Lower lobe of right lung (tissue), 2 donors: ENCODE measurements at regions not wholly inside any gene's neighbourhood (a gene's known extent, or its start where the extent isn't known, plus 50 kb on each side); places are given as distances from the start of the nearest gene placed in this dataset.

Experiments used
- ATAC-seq, 2 donors: fragments of 200-7000 bp; cut with Tn5 transposase; one replicate each; pipeline ENCODE4 v1.9.1; 2020 to 2022; ENCODE audit warnings: mild to moderate bottlenecking in 2 of 2, moderate library complexity in 2 of 2
- DNase-seq: peaks from one replicate; pipeline ENCODE4 v3.0.0-alpha.2; 2020
- H3K27ac ChIP-seq: fragments of 200-600 bp; one replicate; pipeline ENCODE4 v1.8.0; 2022
- H3K27me3 ChIP-seq: fragments of 200-600 bp; one replicate; pipeline ENCODE4 v1.8.0; 2022; ENCODE audit warnings: low read depth
- H3K36me3 ChIP-seq: fragments of 200-600 bp; one replicate; pipeline ENCODE4 v1.8.0; 2022; ENCODE audit warnings: mild to moderate bottlenecking
- H3K4me1 ChIP-seq: fragments of 200-600 bp; one replicate; pipeline ENCODE4 v1.8.0; 2022
- H3K4me3 ChIP-seq: fragments of 200-600 bp; one replicate; pipeline ENCODE4 v1.8.0; 2022; ENCODE audit warnings: mild to moderate bottlenecking
- H3K9me3 ChIP-seq: fragments of 200-600 bp; one replicate; pipeline ENCODE4 v1.8.0; 2022
- intact Hi-C: fragments of 100-400 bp; cut with DNase I; formaldehyde crosslinking; loops from one replicate; pipeline ENCODE4 v1.11.0; 2022
- TF ChIP-seq, protein P1 (sequence below): fragments of 200-600 bp; IDR thresholded peaks from one replicate; pipeline ENCODE4 v1.8.0; 2022; ENCODE audit warnings: antibody characterized with exemption, mild to moderate bottlenecking
- donor health status: DM: no; HTN: yes; CAD: no; lungs with severe emphysema.

DNA sequence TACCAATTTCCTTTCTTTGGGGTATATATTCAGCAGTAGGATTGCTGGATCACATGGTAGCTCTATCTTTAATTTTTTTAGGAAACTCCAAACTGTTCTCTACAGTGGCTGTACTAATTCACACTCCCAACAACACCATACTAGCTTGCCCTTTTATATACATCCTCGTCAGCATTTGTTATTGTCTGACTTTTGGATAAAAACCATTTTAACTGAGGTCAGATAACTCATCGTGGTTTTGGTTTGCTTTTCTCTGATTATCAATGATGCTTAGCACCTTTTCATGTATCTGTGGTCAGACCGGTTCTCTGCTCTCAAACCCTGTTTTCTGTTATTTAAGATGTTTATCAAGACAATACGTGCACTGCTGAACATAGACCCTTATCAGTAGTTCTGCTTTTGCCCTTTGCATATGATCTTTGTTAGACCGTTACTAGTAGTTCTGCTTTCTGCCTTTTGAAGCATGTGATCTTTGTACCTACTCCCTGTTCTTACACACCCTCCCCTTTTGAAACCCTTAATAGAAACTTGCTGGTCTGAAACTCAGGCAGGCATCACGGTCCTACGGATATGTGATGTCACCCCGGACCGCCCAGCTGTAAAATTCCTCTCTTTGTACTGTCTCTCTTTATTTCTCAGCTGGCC, 474.3 kb downstream of the RSL24D1 start:
- Histone ChIP-seq H3K36me3 (no peaks in the 10 kb centered on the region), H3K9me3 (peaks cover 3% of the 10 kb centered on the region), H3K27ac (no peak overlapping the region), H3K4me3 (no peak overlapping the region), H3K27me3 (no peaks in the 10 kb centered on the region), H3K4me1 (no peaks in the 10 kb centered on the region)
- TF ChIP-seq, protein P1, sequence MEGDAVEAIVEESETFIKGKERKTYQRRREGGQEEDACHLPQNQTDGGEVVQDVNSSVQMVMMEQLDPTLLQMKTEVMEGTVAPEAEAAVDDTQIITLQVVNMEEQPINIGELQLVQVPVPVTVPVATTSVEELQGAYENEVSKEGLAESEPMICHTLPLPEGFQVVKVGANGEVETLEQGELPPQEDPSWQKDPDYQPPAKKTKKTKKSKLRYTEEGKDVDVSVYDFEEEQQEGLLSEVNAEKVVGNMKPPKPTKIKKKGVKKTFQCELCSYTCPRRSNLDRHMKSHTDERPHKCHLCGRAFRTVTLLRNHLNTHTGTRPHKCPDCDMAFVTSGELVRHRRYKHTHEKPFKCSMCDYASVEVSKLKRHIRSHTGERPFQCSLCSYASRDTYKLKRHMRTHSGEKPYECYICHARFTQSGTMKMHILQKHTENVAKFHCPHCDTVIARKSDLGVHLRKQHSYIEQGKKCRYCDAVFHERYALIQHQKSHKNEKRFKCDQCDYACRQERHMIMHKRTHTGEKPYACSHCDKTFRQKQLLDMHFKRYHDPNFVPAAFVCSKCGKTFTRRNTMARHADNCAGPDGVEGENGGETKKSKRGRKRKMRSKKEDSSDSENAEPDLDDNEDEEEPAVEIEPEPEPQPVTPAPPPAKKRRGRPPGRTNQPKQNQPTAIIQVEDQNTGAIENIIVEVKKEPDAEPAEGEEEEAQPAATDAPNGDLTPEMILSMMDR: no peak
- ATAC-seq (no peak), DNase-seq (no peak)
- intact Hi-C loops: no loop called here

DNA sequence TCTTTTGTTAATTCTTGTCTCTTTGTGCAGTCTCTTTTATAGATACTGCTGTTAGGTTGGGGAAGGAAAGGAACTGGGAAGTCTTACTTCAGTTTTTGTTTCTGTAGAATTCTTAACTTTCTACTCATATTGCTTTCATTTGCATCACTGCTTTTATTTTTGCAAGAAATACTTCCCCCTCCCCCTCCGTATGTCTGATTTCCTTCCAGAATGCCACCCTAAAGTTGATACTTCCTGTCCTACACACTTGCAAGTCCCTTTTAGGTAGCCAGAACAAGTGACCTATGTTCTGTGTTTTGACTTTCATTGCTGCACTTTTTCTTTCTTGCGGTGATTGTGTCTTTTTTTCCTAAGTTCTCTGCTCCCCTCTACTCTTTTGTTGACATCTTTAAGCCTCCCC, 477.4 kb downstream of the RSL24D1 start:
- intact Hi-C loops: no loop called here
- no peak overlapping the region for H3K4me3 ChIP-seq
- no peaks in the 10 kb centered on the region for H3K4me1 ChIP-seq
- H3K36me3 ChIP-seq: no peaks in the 10 kb centered on the region
- H3K27ac ChIP-seq: no peak overlapping the region
- H3K27me3 ChIP-seq: no peaks in the 10 kb centered on the region
- no peak for ATAC-seq
- H3K9me3 ChIP-seq: no peaks in the 10 kb centered on the region
- no peak for DNase-seq
- TF ChIP-seq, protein P1: no peak

DNA sequence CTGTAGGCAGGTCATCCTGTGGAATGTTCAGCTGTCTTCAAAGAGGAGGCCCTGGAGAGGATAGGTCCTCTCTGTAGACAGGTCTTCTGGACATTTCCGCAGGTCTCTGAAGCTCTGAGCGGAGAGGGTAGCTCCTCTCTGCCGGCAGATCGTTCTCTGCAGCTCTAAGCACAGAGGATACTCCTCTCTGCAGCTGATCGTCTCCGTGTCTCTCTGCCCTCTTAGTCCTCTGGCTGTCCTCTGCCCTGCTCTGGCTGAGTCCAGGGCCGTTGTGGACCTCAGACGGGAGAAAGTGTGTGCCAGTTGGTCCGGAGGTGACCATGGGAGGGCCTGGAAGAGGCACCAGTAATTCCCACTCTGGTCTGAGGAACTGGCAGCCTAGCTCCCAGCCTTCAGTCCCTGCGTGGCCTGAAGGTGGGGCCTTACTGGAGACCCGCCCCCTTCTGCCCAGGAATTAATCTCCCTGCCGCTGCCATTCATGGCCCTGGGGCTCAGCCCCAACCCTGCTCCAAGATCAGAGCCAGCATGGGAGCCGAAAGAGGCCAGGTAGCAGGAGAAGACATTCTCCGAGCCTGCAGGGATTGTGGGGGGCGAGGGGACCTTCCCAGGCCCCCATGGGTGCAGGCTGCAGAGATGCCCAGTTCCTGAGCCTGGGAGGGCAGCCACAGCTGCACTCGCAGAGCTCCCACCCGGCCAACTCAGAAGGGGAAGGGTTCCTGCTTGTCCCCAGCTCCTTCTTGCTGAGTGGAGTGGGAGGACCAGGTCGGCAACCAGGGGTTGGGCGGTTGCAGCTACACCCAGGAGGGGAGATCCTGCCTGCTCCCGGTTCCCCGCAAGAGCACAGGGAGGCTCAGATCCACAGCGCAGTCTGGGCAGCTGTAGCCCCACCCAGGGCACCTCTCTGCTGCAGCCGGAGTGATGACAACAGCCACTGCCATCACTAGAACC, 488.7 kb downstream of the RSL24D1 start:
- no peaks in the 10 kb centered on the region for H3K27me3 ChIP-seq
- TF ChIP-seq, protein P1: no peak
- peak in 1 of 2 donors; percentile 15 for ATAC-seq
- no peaks in the 10 kb centered on the region for H3K9me3 ChIP-seq
- intact Hi-C loops: no loop called here
- H3K36me3 ChIP-seq: no peaks in the 10 kb centered on the region
- H3K4me3 ChIP-seq: no peak overlapping the region
- DNase-seq: no peak
- H3K27ac ChIP-seq: no peak overlapping the region
- no peaks in the 10 kb centered on the region for H3K4me1 ChIP-seq

DNA sequence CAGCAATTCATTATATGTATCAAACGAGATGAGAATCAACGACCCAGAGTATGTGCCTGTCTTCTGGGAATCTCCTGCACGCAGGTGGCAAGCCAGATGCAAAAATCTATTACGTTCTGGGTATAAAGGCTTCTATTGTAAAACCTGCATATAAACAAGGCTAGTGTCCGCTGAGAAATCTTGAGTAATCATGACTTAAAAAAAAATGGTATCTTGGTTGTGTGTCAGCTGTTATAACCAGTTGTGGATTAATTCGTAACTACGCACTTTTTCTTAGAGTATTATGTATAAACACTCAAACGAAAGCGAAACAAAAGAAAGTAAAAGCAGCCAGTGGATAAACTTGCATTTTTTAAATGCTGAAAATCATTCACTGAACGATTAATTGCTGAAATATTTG, 509.1 kb downstream of the RSL24D1 start:
- ATAC-seq (no peak), DNase-seq (no peak)
- Histone ChIP-seq H3K36me3 (no peaks in the 10 kb centered on the region), H3K27me3 (no peaks in the 10 kb centered on the region), H3K4me1 (no peaks in the 10 kb centered on the region), H3K9me3 (no peaks in the 10 kb centered on the region), H3K4me3 (no peak overlapping the region), H3K27ac (no peak overlapping the region)
- intact Hi-C loops: no loop called here
- TF ChIP-seq, protein P1: no peak
